ENCODE measurements at regions not wholly inside any gene's neighbourhood (a gene's known extent, or its start where the extent isn't known, plus 50 kb on each side); places are given as distances from the start of the nearest gene placed in this dataset.
A peak's percentile ranks its signal among the peaks of the same experiment; 100 is the strongest.

DNA sequence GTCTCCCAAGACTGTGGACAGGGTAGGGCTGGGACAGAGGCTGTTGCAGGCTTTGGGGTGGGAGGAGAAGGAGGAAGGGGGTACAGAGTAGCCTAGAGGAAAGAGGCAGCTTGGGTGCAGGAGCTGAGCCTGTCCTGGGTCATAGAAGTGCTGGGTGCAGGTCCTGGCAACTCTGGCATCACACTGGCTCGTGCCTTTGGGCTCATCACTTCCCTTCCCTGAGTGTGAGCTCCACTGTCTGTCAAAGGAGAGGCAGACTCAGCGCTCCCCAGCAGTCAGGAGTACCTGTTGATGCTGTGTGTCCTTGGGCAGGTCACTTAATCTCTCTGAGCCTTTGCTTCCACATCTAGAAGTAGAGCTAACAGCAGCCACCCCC is 157.1 kb downstream of the PTPRU start:
- WGBS (ENCODE audit: low lambda C conversion rate), result no CpG with 5 or more reads among the region's 2 CpGs
- peaks cover 1 to 3% of the 10 kb centered on the region in 2 experiments; a peak in 1 of 5 replicates for H3K27me3 ChIP-seq (ENCODE audit: control insufficient read depth in 1 of 2, insufficient read depth in 2 of 2, low read length in 2 of 2)
- no peaks in the 10 kb centered on the region for H3K79me2 ChIP-seq (ENCODE audit: insufficient read depth, low read length)
- TF ChIP-seq ZFP36 (IDR thresholded peaks at IDR 0.05; ENCODE audit: borderline replicate concordance, low read depth, low read length, partially characterized antibody) (no peak), ZNF768 (CRISPR knock-in tag; IDR thresholded peaks at IDR 0.05) (peak; percentile 85)
- DNase-seq (ENCODE audit: low spot score) (no peak), ATAC-seq (no peak), FAIRE-seq (no peak)
- in situ Hi-C loops (cut with HindIII; ENCODE audit: extremely low pct_ligation_motif_present, low pct_unique_long_range_greater_than_20kb), result loop anchor here (25.0 kb wide), 1 partner anchor 694 kb away; no protein-coding TSS in a partner anchor
- no peaks in the 10 kb centered on the region for H3K4me1 ChIP-seq (ENCODE audit: insufficient read depth, low read length)
- no peak overlapping the region for H3K9ac ChIP-seq (ENCODE audit: insufficient read depth, low read depth, low read length)
- no peaks in the 10 kb centered on the region for H3K36me3 ChIP-seq (replicated peaks in 1 of 2; ENCODE audit: control insufficient read depth in 1 of 2, insufficient read depth in 2 of 2, low read length in 2 of 2)
- H2AFZ ChIP-seq (ENCODE audit: low read length), result no peak overlapping the region
- no peaks in the 10 kb centered on the region for H4K20me1 ChIP-seq (ENCODE audit: insufficient read depth, low read length)
- ChIA-PET POLR2A (no interaction called here), CTCF (ENCODE audit: low intra/inter-chr PET ratio, low total read pairs) (no interaction called here)
- no peak overlapping the region for H3K4me2 ChIP-seq (ENCODE audit: low read depth, low read length)
- H3K4me3 ChIP-seq (replicated peaks in 1 of 3; ENCODE audit: insufficient read depth in 1 of 3, low read depth in 2 of 3, low read length in 3 of 3), result no peak overlapping the region
- H3K9me3 ChIP-seq (ENCODE audit: low read length), result no peaks in the 10 kb centered on the region
- no TSS peak for BruUV-seq (replicated peaks)
- H3K27ac ChIP-seq (ENCODE audit: extremely low read length, insufficient read depth, low read length), result no peak overlapping the region
- intact Hi-C loops (cut with micrococcal nuclease; ENCODE audit: unreplicated experiment), result no loop called here

DNA sequence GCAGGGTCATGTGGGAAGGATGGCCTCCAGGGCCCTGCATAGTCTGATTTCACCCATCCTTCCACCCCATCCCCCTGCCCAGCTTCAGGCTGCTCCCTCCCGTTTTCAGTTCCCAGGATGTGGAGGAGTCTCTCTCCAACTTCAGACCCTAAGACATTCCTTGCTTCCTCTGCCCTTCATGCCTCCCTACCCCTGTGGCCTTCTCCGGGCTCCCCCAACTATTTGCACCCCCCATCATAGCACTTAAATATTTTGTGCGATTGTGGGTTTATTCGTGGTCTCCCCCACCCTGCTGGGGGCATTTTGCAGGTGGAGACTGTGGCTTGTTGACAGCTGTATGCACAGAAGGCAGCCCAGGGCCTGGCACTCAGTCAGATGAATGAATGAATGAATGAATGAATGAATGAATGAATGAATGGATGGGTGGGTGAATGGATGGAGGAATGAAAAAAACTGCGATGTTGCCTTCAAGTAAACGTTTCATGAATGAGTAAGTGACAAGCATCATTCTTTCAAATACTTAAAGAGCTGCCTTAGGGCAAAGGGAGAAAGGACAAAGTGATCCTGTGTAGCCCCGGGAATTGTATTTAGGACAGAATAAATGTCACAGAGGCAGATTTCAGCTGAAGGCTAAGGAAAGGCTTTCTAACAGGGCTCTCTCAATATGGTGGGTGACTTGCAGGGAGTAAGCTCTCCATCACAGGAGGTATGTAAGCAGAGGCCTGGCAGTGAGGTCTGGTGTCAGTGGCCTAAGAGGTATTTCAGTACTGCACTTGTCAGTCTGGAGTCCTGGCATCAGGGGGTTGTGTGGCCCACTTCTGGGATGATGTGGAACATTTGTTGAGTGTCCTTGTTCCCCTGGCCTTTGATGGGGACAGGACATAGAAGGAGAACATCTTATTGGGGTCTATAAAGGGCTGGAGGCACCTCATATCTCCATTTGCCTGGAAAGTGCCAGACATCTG is 156.4 kb downstream of the PTPRU start:
- Histone ChIP-seq H3K9ac (ENCODE audit: insufficient read depth, low read depth, low read length) (no peak overlapping the region), H3K4me1 (ENCODE audit: insufficient read depth, low read length) (no peaks in the 10 kb centered on the region), H3K9me3 (ENCODE audit: low read length) (no peaks in the 10 kb centered on the region), H3K4me2 (ENCODE audit: low read depth, low read length) (no peak overlapping the region), H3K27me3 (ENCODE audit: control insufficient read depth in 1 of 2, insufficient read depth in 2 of 2, low read length in 2 of 2) (peaks cover 1 to 3% of the 10 kb centered on the region in 2 experiments; a peak in 1 of 5 replicates), H4K20me1 (ENCODE audit: insufficient read depth, low read length) (no peaks in the 10 kb centered on the region), H2AFZ (ENCODE audit: low read length) (no peak overlapping the region), H3K27ac (ENCODE audit: extremely low read length, insufficient read depth, low read length) (no peak overlapping the region), H3K79me2 (ENCODE audit: insufficient read depth, low read length) (no peaks in the 10 kb centered on the region), H3K4me3 (replicated peaks in 1 of 3; ENCODE audit: insufficient read depth in 1 of 3, low read depth in 2 of 3, low read length in 3 of 3) (no peak overlapping the region), H3K36me3 (replicated peaks in 1 of 2; ENCODE audit: control insufficient read depth in 1 of 2, insufficient read depth in 2 of 2, low read length in 2 of 2) (no peaks in the 10 kb centered on the region)
- CTCF ChIA-PET (ENCODE audit: low intra/inter-chr PET ratio, low total read pairs), result no interaction called here
- no TSS peak for BruUV-seq (replicated peaks)
- in situ Hi-C loops (cut with HindIII; ENCODE audit: extremely low pct_ligation_motif_present, low pct_unique_long_range_greater_than_20kb), result loop anchor here (25.0 kb wide), 1 partner anchor 695 kb away; no protein-coding TSS in a partner anchor
- FAIRE-seq (no peak), DNase-seq (ENCODE audit: low spot score) (no peak), ATAC-seq (no peak)
- POLR2A ChIA-PET, result no interaction called here
- intact Hi-C loops (cut with micrococcal nuclease; ENCODE audit: unreplicated experiment), result no loop called here
- 9% methylated on average over 7 of the region's 7 CpGs for WGBS (ENCODE audit: low lambda C conversion rate)
- TF ChIP-seq ZNF781 (CRISPR knock-in tag; IDR thresholded peaks at IDR 0.05; ENCODE audit: borderline replicate concordance, not compliant biosample characterization), result no peak
- no peak for TF ChIP-seq ZNF3 (CRISPR knock-in tag; IDR thresholded peaks at IDR 0.05)
- TF ChIP-seq ZSCAN20 (CRISPR knock-in tag; IDR thresholded peaks at IDR 0.05; ENCODE audit: borderline replicate concordance), result no peak
- TF ChIP-seq RFX1 (IDR thresholded peaks at IDR 0.05), result no peak
- no peak for TF ChIP-seq ZNF510 (CRISPR knock-in tag; IDR thresholded peaks at IDR 0.05; ENCODE audit: low read depth)
- no peak for TF ChIP-seq CREB1 (IDR thresholded peaks at IDR 0.05)
- TF ChIP-seq CREB1 (CRISPR knock-in tag; IDR thresholded peaks at IDR 0.05), result no peak
- TF ChIP-seq ZNF841 (CRISPR knock-in tag; IDR thresholded peaks at IDR 0.05; ENCODE audit: borderline replicate concordance), result no peak
- no peak for TF ChIP-seq SAP130 (CRISPR knock-in tag; IDR thresholded peaks at IDR 0.05; ENCODE audit: low read depth)
- TF ChIP-seq, protein P1, sequence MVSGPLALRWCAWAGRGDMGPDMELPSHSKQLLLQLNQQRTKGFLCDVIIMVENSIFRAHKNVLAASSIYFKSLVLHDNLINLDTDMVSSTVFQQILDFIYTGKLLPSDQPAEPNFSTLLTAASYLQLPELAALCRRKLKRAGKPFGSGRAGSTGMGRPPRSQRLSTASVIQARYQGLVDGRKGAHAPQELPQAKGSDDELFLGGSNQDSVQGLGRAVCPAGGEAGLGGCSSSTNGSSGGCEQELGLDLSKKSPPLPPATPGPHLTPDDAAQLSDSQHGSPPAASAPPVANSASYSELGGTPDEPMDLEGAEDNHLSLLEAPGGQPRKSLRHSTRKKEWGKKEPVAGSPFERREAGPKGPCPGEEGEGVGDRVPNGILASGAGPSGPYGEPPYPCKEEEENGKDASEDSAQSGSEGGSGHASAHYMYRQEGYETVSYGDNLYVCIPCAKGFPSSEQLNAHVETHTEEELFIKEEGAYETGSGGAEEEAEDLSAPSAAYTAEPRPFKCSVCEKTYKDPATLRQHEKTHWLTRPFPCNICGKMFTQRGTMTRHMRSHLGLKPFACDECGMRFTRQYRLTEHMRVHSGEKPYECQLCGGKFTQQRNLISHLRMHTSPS (CRISPR knock-in tag; IDR thresholded peaks at IDR 0.05; ENCODE audit: low read depth), result no peak
- TF ChIP-seq SRF (IDR thresholded peaks at IDR 0.05; ENCODE audit: low read depth, low read length), result no peak
- no peak for TF ChIP-seq SATB2 (CRISPR knock-in tag; IDR thresholded peaks at IDR 0.05)
- no peak for TF ChIP-seq ZMYM3 (CRISPR knock-in tag; IDR thresholded peaks at IDR 0.05)
- no peak for TF ChIP-seq ZNF160 (CRISPR knock-in tag; IDR thresholded peaks at IDR 0.05)
- TF ChIP-seq TEAD2 (CRISPR knock-in tag; IDR thresholded peaks at IDR 0.05), result no peak
- TF ChIP-seq CEBPG (CRISPR knock-in tag; IDR thresholded peaks at IDR 0.05), result no peak
- TF ChIP-seq PLRG1 (conservative IDR thresholded peaks at IDR 0.05), result no peak
